GM21515 (cell line): ENCODE measurements at regions not wholly inside any gene's neighbourhood (a gene's known extent, or its start where the extent isn't known, plus 50 kb on each side); places are given as distances from the start of the nearest gene placed in this dataset.
"Not testable (repeated sequence)": the region's sequence is repeated elsewhere in the genome, so short reads cannot be mapped to it uniquely, and the experiment has no call there.

ENCODE experiments used
- ATAC-seq: cut with Tn5 transposase; IDR thresholded peaks from one replicate; pipeline ENCODE4 v1.9.1; 2021; ENCODE audit not compliant: unreplicated experiment

DNA sequence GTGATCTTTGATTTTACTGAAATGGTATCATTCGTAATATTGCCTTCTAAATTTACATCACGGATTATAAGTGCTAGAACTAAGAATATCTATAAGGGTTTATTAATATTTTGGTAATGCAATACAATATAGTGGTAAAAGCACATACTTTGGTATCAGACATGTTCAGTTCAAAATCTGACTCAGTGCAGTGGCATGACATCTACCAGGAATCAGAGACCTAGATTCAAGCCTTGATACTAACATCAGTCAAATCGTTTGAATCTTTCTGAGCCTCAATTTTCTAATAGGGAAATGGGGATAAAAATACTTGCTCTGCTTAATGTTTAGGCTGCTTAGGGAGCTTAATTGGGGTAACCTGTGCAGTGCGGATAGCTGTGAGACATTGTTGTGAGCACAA, 488.0 kb downstream of the BCKDHB start:
- ATAC-seq: no peak

- no peak for ATAC-seq
Observed at GRCh38 chr6:80592436-80592835, 486.0 kb downstream of the BCKDHB start.

DNA sequence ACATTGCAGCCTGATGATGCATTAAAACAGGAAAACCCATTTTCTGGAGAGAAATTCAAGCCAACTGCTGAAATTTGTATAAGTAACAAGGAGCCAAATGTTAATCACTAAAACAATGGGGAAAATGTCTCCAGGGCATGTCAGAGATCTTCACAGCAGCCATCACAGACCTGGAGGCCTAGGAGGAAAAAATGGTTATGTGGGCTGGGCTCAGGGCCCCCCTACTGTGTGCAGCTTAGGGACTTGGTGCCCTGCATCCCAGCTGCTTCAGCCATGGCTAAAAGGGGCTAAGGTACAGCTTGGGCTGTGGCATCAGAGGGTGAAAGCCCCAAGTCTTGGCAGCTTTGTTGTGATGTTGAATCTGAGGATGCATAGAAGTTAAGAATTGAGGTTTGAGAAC, 479.8 kb downstream of the BCKDHB start:
- no peak for ATAC-seq

GRCh38 chr6:80579391-80580023, 473.0 kb downstream of the BCKDHB start:
- ATAC-seq: no peak

GRCh38 chr6:80573320-80573719, 466.8 kb downstream of the BCKDHB start:
- not testable (repeated sequence) for ATAC-seq

DNA sequence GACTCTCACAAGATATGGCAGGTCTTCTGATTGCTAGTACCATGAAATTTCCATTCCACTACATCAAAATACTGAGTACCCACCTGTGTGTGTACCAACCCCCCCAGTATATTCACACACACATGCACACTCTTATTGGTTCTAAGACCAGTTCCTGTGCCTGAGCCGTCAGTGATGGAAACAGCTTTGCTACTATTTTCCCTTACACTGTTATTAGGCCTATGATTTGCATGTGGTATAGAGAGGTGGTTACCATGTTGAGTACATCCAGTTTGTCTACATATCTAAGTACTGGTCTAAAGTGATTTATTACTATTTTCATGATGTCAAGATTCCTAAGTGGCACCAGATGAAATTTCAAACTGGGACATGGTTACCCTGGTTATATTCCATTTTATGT, 459.9 kb downstream of the BCKDHB start:
- ATAC-seq: no peak

DNA sequence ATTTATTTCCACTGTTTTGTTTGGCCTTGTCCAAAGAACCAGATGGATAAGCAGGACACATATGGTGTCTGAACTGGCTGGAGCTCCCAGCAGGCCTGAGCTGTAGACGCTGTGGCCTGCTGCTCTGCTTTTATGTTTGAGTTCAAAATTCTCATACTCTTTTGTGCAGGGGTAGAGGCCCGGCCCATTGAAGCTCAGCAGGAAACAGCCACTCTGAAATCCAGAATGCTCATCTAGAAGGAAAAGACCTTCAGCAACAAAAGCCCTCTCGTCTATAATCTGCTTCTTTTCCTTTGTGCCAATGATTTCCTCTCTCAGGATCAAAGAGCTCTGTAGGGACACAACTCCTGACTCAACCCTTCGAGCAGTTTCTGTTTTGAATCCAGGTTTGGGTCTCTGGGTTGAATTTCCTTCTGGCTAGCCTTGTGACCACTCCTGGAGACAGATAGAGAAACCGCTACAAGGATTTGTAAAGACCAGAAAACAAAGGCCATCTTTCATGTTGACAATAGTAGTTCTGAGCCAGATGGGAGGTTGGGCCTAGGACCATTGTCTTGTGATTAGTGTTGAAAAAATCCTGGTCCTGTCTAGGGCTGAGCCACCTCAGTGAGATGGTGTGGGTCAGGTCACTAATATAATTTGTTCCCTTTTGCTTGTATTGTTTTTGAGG, 446.7 kb downstream of the BCKDHB start:
- no peak for ATAC-seq

DNA sequence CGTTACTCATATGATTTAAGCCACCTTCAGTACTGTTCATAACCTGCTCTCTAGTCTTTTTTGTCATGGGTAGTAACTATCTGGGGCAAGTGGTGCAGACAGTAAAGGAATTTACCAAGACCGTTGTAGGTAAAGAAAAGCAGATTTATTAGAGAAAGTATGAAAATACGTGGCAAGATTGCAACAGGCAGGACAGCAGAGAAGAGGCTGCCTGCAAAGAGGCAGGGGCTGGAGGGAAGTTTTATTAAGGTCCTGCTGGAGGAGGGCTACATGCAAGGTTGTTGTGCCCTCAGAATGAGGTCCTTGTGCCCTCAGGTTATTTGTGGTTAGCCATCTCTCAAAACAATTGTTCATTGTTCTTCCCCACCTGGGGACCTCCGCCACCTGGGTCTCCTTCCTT, 444.3 kb downstream of the BCKDHB start:
- ATAC-seq: no peak

DNA sequence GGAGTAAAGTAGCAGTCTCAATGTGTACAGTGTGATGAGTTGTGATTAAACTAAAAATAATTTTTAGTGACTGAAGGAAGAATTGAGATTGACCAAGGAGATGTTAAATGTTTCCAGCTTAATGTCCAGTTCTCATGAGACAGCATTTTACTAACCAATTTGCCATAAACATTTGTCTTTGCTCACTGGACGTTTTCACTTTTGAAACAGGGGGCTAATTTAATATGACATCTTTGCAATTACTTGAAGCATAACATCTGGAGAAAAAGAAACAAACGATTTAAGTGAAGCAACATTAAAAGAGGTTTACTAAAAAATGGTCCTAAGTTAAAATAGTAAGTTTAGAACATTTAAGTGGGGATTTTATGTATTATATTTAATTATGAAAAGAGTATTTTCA, 443.8 kb downstream of the BCKDHB start:
- ATAC-seq: no peak

- ATAC-seq: no peak
Observed at GRCh38 chr6:80548532-80548931, 442.1 kb downstream of the BCKDHB start.

GRCh38 chr6:80547827-80548226, 441.4 kb downstream of the BCKDHB start:
- no peak for ATAC-seq

DNA sequence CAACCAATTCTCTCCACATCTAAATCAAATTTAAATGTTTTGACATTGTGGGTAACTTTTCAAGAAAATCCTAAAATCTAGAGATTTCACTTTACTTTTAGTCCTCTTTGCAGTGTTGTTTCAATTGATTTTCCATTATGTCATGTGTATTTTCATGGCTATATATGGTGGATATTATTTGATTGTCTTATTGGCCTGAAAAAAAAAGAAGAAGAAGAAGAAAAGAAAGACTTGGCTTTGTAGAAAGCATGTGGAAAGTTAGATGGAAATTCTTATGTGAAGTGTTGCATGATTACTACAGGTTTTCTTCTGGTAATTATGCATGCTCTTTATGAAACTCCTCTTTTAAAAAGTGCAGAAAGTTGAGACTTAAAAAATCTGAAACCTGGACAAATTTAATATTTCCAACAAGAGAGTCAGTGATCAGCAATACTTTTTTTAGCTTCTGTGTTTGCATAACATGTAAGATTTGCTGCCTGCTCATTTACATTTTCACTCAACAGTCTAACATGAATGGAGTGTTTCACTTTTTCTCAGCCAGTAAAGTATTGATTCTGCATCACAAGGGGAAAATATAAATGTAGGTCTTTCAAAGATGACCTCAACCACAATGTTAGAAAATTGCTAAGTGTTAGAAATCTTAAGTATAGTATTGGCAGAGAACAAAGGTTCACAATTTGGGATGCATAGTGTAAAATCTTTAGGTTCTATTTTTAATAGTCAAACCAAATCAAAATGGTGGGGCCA, 438.7 kb downstream of the BCKDHB start:
- no peak for ATAC-seq

GRCh38 chr6:80544555-80544954, 438.1 kb downstream of the BCKDHB start:
- no peak for ATAC-seq

DNA sequence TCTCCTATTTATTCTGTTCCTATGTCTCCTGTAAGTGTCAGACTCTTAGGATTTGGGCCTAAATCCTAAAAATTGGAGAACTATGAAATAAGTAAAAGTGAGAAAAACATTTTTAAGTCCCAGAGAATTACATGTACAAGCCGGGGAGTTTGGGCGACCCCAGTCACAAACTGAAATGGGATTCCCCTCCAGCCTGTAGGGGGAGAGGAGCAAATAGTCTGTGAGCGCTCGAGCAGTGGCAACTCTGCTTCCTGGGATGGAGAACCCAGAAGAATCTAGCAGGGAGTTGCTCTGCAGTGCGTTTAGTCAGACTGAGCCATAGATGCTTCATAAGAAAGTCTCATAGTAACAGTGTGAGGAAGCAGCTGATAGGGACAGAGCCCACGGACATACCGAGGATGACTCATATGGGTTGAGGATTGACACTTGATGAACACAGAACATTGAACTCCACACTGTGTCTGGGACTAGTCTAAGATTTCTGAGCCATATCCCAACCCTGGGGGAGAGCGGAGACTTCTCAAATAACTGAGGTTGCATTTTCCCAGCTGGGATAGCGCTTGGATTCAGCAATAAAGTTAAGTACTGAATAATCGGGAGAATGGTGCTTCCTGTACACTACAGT, 437.2 kb downstream of the BCKDHB start:
- no peak for ATAC-seq

DNA sequence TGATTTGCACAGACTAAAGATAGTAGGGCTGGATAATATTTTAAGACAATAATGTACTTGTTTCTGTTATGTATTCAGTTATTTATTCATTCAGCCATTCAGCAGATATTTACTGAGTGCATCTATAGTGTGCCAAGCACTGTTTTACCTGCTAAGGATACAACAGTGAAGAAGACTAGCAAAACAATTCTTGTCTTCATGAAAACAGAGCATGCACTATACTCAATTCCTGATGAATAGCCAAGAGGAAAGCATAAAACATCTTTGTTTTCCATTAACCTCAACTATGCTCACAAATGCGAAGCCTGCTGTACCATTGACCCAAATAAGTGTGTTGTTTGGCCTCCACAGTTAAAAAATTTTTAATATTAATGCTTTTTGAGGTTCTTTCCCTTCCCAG, 436.7 kb downstream of the BCKDHB start:
- no peak for ATAC-seq

- no peak for ATAC-seq
Observed at GRCh38 chr6:80541886-80542285, 435.4 kb downstream of the BCKDHB start.

GRCh38 chr6:80541181-80541580, 434.7 kb downstream of the BCKDHB start:
- no peak for ATAC-seq

- ATAC-seq: no peak
Observed at GRCh38 chr6:80540700-80541099, 434.2 kb downstream of the BCKDHB start.

GRCh38 chr6:80537118-80537972, 430.9 kb downstream of the BCKDHB start:
- ATAC-seq: no peak

DNA sequence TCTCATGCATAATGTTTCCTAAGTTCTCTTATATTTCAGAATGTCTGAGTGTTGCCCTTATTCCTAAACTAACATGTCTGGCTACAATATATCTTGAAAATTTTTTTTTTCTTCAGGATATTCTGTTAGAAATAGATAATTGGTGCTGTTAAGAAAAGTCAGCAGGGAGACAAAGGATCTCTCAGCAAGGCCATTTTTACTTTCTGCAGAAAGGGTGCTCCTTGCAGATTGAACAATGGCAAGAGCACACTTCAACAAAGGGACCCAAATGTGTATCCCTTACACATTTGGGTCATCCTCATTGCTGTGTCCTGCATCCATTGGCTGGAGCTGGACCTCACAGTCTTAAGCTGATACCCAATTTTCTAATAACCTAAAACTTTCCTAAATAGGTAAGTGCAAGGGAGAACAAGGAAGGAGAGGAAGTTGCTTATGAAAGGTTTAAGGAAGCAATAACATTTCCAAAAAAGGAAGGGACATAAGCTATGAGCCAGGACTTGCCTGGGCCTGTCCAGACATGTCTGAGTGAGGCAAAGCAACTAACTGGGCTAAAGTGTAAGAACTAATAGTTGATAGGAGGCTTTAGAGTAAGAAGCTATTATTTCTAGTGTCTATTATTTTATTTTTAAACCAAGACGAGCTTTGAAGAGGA, 429.6 kb downstream of the BCKDHB start:
- no peak for ATAC-seq
